Esophagus muscularis mucosa (tissue), 3 donors: ENCODE measurements at regions not wholly inside any gene's neighbourhood (a gene's known extent, or its start where the extent isn't known, plus 50 kb on each side); places are given as distances from the start of the nearest gene placed in this dataset.

Experiments used
- POLR2A ChIP-seq: fragments of 450-650 bp; IDR thresholded peaks from one replicate; pipeline ENCODE4 v1.6.1; 2017; ENCODE audit warnings: antibody characterized with exemption, moderate library complexity, mild to moderate bottlenecking, low read depth
- POLR2AphosphoS5 ChIP-seq, 2 donors: sonication (generic); formaldehyde crosslinking; IDR thresholded peaks; one replicate each; pipeline ENCODE4 v1.6.1; 2017; ENCODE audit warnings: antibody characterized with exemption in 2 of 2
- TF ChIP-seq, protein P1 (sequence below), 3 experiments: fragments of 200-600 bp in 2 of 3; fragments of 450-650 bp in 1 of 3; sonication (generic) in 2 of 3; IDR thresholded peaks; one replicate each; pipeline ENCODE4 v1.5.1; 2017 to 2019; ENCODE audit warnings: antibody characterized with exemption in 3 of 3, mild to moderate bottlenecking in 2 of 3, moderate library complexity in 1 of 3

DNA sequence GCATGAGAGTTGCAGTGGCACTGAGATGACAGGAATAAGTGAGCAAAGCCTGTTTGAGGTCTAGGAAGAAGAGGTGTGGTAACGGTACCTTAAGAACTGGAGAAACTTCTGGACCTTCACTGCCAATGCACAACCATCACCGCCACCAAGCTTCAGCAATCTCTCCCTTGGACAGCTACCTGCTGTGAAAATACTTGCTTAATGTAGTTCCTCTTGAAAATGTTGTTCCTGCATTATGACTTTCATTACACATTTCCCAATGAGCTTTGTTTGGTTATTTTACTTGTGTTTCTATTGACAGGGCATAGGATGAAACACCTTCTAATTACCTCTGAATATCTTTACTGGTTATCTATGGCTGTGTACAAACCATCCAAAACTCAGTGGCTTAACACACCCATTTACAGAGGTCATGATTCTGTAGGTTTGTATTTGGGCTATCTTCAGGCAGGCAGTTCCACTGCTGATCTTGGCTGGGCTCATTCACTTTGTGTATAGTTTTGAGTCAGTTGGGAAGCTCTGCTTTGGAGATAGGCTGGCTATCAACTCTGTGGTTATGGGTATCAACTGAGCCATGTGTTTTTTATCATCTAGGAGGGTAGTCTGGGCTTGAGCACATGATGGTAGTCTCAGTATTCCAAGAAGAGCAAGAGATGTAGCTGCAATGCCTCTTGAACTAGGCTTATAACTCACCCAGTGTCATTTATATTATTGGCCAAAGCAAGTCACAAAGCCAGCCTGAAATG, 149.4 kb downstream of the ELAVL4 start:
- TF ChIP-seq POLR2A = no peak
- TF ChIP-seq, protein P1, sequence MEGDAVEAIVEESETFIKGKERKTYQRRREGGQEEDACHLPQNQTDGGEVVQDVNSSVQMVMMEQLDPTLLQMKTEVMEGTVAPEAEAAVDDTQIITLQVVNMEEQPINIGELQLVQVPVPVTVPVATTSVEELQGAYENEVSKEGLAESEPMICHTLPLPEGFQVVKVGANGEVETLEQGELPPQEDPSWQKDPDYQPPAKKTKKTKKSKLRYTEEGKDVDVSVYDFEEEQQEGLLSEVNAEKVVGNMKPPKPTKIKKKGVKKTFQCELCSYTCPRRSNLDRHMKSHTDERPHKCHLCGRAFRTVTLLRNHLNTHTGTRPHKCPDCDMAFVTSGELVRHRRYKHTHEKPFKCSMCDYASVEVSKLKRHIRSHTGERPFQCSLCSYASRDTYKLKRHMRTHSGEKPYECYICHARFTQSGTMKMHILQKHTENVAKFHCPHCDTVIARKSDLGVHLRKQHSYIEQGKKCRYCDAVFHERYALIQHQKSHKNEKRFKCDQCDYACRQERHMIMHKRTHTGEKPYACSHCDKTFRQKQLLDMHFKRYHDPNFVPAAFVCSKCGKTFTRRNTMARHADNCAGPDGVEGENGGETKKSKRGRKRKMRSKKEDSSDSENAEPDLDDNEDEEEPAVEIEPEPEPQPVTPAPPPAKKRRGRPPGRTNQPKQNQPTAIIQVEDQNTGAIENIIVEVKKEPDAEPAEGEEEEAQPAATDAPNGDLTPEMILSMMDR (IDR thresholded peaks at IDR 0.05) = no peak
- TF ChIP-seq POLR2AphosphoS5 (IDR thresholded peaks at IDR 0.05) = no peak
